GM12891 (cell line): ENCODE measurements at regions not wholly inside any gene's neighbourhood (a gene's known extent, or its start where the extent isn't known, plus 50 kb on each side); places are given as distances from the start of the nearest gene placed in this dataset.

Source experiments
- POLR2A ChIP-seq: IDR thresholded peaks from 2 replicates; pipeline ENCODE4 v1.6.1; 2011; ENCODE audit warnings: low read depth, low read length, control low read depth
- POLR2AphosphoS5 ChIP-seq: IDR thresholded peaks from 2 replicates; pipeline ENCODE4 v1.6.1; 2011; ENCODE audit warnings: low read depth, low read length, control low read depth

DNA sequence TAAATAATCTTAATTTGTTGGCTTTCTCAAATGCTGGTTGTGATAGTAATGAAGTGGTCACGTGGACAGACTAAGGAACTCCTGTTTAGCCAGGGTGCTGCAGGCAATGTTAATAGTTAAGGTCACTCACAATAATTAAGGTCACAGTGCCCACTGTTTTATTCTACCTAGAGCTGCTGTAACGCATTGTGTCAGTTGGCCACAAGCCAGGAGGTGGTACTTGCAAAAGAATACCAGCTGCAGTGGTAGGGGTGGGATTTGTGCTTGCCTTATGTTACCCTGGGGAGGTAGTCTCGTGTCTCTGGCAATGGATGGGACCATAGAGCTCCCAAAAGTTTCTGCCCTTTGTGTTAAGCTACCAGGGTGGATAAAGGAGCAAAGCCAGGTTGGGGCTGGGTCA lies 969.1 kb upstream of the CDH8 start:
- TF ChIP-seq POLR2A, result no peak
- TF ChIP-seq POLR2AphosphoS5, result no peak
